ENCODE measurements at regions not wholly inside any gene's neighbourhood (a gene's known extent, or its start where the extent isn't known, plus 50 kb on each side); places are given as distances from the start of the nearest gene placed in this dataset.

GRCh38 chr12:45667761-45668160, 61.7 kb upstream of the ARID2 start:
- TF ChIP-seq GATA2 (IDR thresholded peaks at IDR 0.05; ENCODE audit: low read depth, low read length) (no peak), GATA3 (IDR thresholded peaks at IDR 0.05; ENCODE audit: low read depth, low read length) (no peak)
